ENCODE measurements at regions not wholly inside any gene's neighbourhood (a gene's known extent, or its start where the extent isn't known, plus 50 kb on each side); places are given as distances from the start of the nearest gene placed in this dataset.

DNA sequence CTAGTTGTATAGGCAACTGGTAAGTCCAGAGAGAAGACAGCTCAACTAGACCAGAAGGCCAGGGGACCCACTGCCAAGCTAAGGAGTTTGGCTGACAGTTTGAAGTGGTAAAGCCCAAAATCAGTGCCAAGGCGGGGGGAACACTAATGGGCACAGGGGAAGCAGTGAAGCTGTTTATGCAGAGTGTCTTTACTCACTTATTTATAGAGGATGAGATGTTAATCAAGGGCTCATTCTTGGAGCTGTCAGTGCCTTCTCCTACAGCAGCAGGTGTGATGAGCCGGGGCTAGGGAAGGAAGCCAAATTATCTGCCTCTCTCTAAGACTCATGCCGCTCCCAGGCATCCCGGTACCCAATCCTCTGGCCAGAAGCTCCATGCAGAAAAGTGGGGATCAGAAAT, 75.2 kb upstream of the GALNT10 start:
- Histone ChIP-seq H3K9ac (no peak overlapping the region), H3K36me3 (replicated peaks in 1 of 2; ENCODE audit: control insufficient read depth in 1 of 2, insufficient read depth in 2 of 2, low read length in 1 of 2) (no peaks in the 10 kb centered on the region), H4K20me1 (ENCODE audit: insufficient read depth) (no peaks in the 10 kb centered on the region), H3K9me2 (no peaks in the 10 kb centered on the region), H3K4me1 (ENCODE audit: control insufficient read depth in 1 of 2, insufficient read depth in 2 of 2, low read depth in 1 of 2, low read length in 1 of 2) (no peaks in the 10 kb centered on the region), H3K4me3 (ENCODE audit: low read depth in 2 of 2, low read length in 1 of 2) (no peak overlapping the region), H3K27me3 (ENCODE audit: insufficient read depth) (no peaks in the 10 kb centered on the region; the same call in 1 of the 2 replicates), H3K79me2 (ENCODE audit: insufficient read depth) (no peaks in the 10 kb centered on the region), H3F3A (replicated peaks; ENCODE audit: insufficient read depth) (no peaks in the 10 kb centered on the region), H3K4me2 (no peak overlapping the region), H3K27ac (ENCODE audit: low read depth in 2 of 2, low read length in 1 of 2) (no peak overlapping the region), H2AFZ (ENCODE audit: low read depth) (no peak overlapping the region), H3K9me3 (no peaks in the 10 kb centered on the region)
- no peak for DNase-seq
- POLR2A ChIA-PET = interaction anchor here (0.6 kb wide), 1 partner anchor 46 kb away, joined by 3 read pairs; no protein-coding TSS in a partner anchor
- WGBS (ENCODE audit: low lambda C conversion rate) = 75% methylated on average over 4 of the region's 4 CpGs
- CTCF ChIA-PET = interaction anchor here (0.8 kb wide), 1 partner anchor 43 kb away, joined by 4 read pairs; no protein-coding TSS in a partner anchor
- no peak for TF ChIP-seq TCF12 (IDR thresholded peaks at IDR 0.05)
- TF ChIP-seq POLR2AphosphoS5 (IDR thresholded peaks at IDR 0.05; ENCODE audit: low read depth, low read length) = no peak
- TF ChIP-seq PBX3 (IDR thresholded peaks at IDR 0.05) = no peak
- no peak for TF ChIP-seq FOXJ3 (CRISPR knock-in tag; IDR thresholded peaks at IDR 0.05)
- TF ChIP-seq, protein P1, sequence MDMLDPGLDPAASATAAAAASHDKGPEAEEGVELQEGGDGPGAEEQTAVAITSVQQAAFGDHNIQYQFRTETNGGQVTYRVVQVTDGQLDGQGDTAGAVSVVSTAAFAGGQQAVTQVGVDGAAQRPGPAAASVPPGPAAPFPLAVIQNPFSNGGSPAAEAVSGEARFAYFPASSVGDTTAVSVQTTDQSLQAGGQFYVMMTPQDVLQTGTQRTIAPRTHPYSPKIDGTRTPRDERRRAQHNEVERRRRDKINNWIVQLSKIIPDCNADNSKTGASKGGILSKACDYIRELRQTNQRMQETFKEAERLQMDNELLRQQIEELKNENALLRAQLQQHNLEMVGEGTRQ (IDR thresholded peaks at IDR 0.05; ENCODE audit: borderline replicate concordance, low read depth, low read length) = no peak
- TF ChIP-seq, protein P2, sequence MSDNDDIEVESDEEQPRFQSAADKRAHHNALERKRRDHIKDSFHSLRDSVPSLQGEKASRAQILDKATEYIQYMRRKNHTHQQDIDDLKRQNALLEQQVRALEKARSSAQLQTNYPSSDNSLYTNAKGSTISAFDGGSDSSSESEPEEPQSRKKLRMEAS (IDR thresholded peaks at IDR 0.05; ENCODE audit: low read depth) = no peak
- no peak for TF ChIP-seq RAD21 (IDR thresholded peaks at IDR 0.05; ENCODE audit: low read length)
- no peak for TF ChIP-seq CHD2 (IDR thresholded peaks at IDR 0.05; ENCODE audit: low read length, partially characterized antibody)
- no peak for TF ChIP-seq IRF3 (IDR thresholded peaks at IDR 0.05; ENCODE audit: low read depth, low read length)
- no peak for TF ChIP-seq NRF1 (IDR thresholded peaks at IDR 0.05; ENCODE audit: low read depth, low read length)
- no peak for TF ChIP-seq YY1 (IDR thresholded peaks at IDR 0.05; ENCODE audit: low read depth)
- no peak for TF ChIP-seq NFIC (IDR thresholded peaks at IDR 0.05; ENCODE audit: borderline replicate concordance)
- TF ChIP-seq, protein P3, sequence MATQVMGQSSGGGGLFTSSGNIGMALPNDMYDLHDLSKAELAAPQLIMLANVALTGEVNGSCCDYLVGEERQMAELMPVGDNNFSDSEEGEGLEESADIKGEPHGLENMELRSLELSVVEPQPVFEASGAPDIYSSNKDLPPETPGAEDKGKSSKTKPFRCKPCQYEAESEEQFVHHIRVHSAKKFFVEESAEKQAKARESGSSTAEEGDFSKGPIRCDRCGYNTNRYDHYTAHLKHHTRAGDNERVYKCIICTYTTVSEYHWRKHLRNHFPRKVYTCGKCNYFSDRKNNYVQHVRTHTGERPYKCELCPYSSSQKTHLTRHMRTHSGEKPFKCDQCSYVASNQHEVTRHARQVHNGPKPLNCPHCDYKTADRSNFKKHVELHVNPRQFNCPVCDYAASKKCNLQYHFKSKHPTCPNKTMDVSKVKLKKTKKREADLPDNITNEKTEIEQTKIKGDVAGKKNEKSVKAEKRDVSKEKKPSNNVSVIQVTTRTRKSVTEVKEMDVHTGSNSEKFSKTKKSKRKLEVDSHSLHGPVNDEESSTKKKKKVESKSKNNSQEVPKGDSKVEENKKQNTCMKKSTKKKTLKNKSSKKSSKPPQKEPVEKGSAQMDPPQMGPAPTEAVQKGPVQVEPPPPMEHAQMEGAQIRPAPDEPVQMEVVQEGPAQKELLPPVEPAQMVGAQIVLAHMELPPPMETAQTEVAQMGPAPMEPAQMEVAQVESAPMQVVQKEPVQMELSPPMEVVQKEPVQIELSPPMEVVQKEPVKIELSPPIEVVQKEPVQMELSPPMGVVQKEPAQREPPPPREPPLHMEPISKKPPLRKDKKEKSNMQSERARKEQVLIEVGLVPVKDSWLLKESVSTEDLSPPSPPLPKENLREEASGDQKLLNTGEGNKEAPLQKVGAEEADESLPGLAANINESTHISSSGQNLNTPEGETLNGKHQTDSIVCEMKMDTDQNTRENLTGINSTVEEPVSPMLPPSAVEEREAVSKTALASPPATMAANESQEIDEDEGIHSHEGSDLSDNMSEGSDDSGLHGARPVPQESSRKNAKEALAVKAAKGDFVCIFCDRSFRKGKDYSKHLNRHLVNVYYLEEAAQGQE (IDR thresholded peaks at IDR 0.05; ENCODE audit: low read depth, low read length) = no peak
- no peak for TF ChIP-seq RXRA (IDR thresholded peaks at IDR 0.05; ENCODE audit: borderline replicate concordance, low read depth)
- TF ChIP-seq EZH2phosphoT487 (IDR thresholded peaks at IDR 0.05; ENCODE audit: borderline replicate concordance, low read depth) = no peak
- no peak for TF ChIP-seq MEF2A (IDR thresholded peaks at IDR 0.05; ENCODE audit: borderline replicate concordance, low read depth)
- no peak for TF ChIP-seq SMC3 (IDR thresholded peaks at IDR 0.05; ENCODE audit: low read depth, low read length)
